Spleen (tissue), 11 donors: ENCODE measurements at regions not wholly inside any gene's neighbourhood (a gene's known extent, or its start where the extent isn't known, plus 50 kb on each side); places are given as distances from the start of the nearest gene placed in this dataset.

Experiments
- DNase-seq: peaks from one replicate; pipeline ENCODE4 v3.0.0-alpha.2; 2020
- H3K27ac ChIP-seq, 8 donors: fragments of 200-600 bp; sonication (generic) in 7 of 8; 1 replicate in 4 of 8; 2 replicates in 4 of 8; pipeline versions ENCODE4 v1.5.0 to v1.8.0; 2016 to 2021; ENCODE audit warnings: inconsistent platforms in 4 of 8, mild to moderate bottlenecking in 4 of 8, moderate library complexity in 1 of 8
- H3K27me3 ChIP-seq, 7 donors: fragments of 200-600 bp; sonication (generic) in 6 of 7; replicated peaks in 1 of 7; 1 replicate in 4 of 7; 2 replicates in 3 of 7; pipeline versions ENCODE4 v1.5.0 to v1.8.0; 2016 to 2021; ENCODE audit warnings: inconsistent platforms in 3 of 7, mild to moderate bottlenecking in 1 of 7
- H3K36me3 ChIP-seq, 6 donors: fragments of 200-600 bp; sonication (generic) in 5 of 6; 1 replicate in 4 of 6; 2 replicates in 2 of 6; pipeline versions ENCODE4 v1.5.0 to v1.8.0; 2016 to 2021; ENCODE audit warnings: inconsistent platforms in 2 of 6
- H3K4me1 ChIP-seq, 6 donors: fragments of 200-600 bp; sonication (generic) in 5 of 6; 1 replicate in 3 of 6; 2 replicates in 3 of 6; pipeline versions ENCODE4 v1.5.0 to v1.8.0; 2016 to 2021; ENCODE audit warnings: inconsistent platforms in 3 of 6
- H3K4me3 ChIP-seq, 8 donors: fragments of 200-600 bp; sonication (generic) in 7 of 8; 1 replicate in 4 of 8; 2 replicates in 4 of 8; pipeline versions ENCODE4 v1.5.0 to v1.8.0; 2016 to 2021; ENCODE audit warnings: inconsistent platforms in 4 of 8, mild to moderate bottlenecking in 4 of 8, moderate library complexity in 2 of 8
- H3K9me3 ChIP-seq, 8 donors: fragments of 200-600 bp; sonication (generic) in 7 of 8; 1 replicate in 4 of 8; 2 replicates in 4 of 8; pipeline versions ENCODE4 v1.5.0 to v1.8.0; 2016 to 2021; ENCODE audit warnings: inconsistent platforms in 4 of 8
- POLR2A ChIP-seq, 3 donors: fragments of 450-650 bp; IDR thresholded peaks; one replicate each; pipeline ENCODE4 v1.5.1; 2017; ENCODE audit warnings: antibody characterized with exemption in 3 of 3, mild to moderate bottlenecking in 1 of 3
- POLR2AphosphoS5 ChIP-seq, 3 donors: sonication (generic); formaldehyde crosslinking; IDR thresholded peaks; one replicate each; pipeline ENCODE4 v1.5.1; 2017; ENCODE audit warnings: antibody characterized with exemption in 3 of 3
- WGBS, 5 donors: extraction: QIAGEN DNeasy Blood & Tissue Kit in 3 of 5; methylation state at CpG; one replicate each; pipeline versions ENCODE4 v1.1.5 to v1.1.7; 2013 to 2018; 5-methylcytosine and 5-hydroxymethylcytosine counted together
- intact Hi-C: fragments of 100-400 bp; cut with DNase I; formaldehyde crosslinking; loops from one replicate; pipeline ENCODE4 v1.15.0; 2023; ENCODE audit warnings: low total_unique reads
- TF ChIP-seq, protein P1 (sequence below), 11 experiments: fragments of 200-600 bp in 7 of 11; fragments of 450-650 bp in 4 of 11; sonication (generic) in 4 of 11; IDR thresholded peaks in 8 of 11; conservative IDR thresholded peaks in 3 of 11; 1 replicate in 7 of 11; 2 replicates in 4 of 11; pipeline versions ENCODE4 v1.4.0 to v1.8.0; 2016 to 2021; ENCODE audit warnings: antibody characterized with exemption in 11 of 11, inconsistent platforms in 4 of 11, mild to moderate bottlenecking in 1 of 11
- donor health status: healthy with polysubstance abuse.
- donor health status: DM: no; HTN: no; CAD: no; lungs with moderate emphysema.
- donor health status: DM: no; HTN: no; CAD: no.
- donor health status: Bipolar disorder and iron deficiency.
- donor health status: healthy.
- donor health status: DM: no; HTN: no; CAD: no.
- donor health status: DM: yes; HTN: yes; CAD: no.

DNA sequence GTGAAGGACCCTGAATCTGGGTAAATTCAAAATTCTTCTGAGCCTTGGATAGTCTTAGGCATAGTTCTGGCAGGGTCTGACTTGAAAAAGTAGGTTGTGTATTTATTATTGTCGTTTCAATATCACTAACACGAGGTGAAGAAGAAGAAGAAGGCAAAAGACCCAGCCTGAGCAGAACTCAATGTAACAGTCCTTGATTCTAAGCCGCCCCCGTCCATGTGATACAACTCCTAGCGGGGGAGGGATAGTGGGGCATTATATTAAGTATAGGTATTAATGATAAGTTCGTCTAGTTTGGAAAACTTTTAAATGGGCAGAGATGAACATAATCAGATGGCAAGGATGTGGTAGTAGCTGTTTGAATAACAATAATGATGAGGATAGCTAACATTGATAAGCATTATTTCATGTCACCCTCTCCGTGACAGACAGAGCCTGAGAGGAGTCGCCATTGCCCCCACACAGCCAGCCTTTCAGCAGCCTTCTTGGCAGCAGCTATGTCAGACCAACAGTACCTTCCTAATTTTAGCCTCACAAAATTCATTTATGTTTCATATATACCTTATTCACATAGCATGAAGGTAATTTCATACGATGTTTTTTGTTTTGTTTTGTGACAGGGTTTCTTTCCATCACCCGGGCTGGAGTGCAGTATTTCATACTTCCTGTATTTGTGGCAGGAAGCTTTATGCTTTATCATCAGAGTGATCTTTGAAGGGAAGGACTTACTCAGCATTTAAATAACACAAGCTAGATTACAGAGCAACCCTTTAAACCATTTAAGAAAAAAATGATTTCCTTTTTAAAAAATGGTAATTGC lies 64.4 kb upstream of the NPAS1 start:
- intact Hi-C loops, result no loop called here
- Histone ChIP-seq H3K4me1 (peaks cover 23 to 98% (median 64%) of the 10 kb centered on the region in 6 donors), H3K4me3 (peak overlapping the region in 6 of 8 donors; percentile 15 to 63 (median 26)), H3K27ac (peak overlapping the region; percentile 7 to 89 (median 80)), H3K36me3 (peaks cover 0 to 10% (median 0%) of the 10 kb centered on the region in 6 donors), H3K27me3 (no peaks in the 10 kb centered on the region), H3K9me3 (no peaks in the 10 kb centered on the region)
- no peak for DNase-seq
- WGBS, 5 donors, result 16 to 21% (median 19%) methylated on average over 10 of the region's 10 CpGs
- TF ChIP-seq, protein P1, sequence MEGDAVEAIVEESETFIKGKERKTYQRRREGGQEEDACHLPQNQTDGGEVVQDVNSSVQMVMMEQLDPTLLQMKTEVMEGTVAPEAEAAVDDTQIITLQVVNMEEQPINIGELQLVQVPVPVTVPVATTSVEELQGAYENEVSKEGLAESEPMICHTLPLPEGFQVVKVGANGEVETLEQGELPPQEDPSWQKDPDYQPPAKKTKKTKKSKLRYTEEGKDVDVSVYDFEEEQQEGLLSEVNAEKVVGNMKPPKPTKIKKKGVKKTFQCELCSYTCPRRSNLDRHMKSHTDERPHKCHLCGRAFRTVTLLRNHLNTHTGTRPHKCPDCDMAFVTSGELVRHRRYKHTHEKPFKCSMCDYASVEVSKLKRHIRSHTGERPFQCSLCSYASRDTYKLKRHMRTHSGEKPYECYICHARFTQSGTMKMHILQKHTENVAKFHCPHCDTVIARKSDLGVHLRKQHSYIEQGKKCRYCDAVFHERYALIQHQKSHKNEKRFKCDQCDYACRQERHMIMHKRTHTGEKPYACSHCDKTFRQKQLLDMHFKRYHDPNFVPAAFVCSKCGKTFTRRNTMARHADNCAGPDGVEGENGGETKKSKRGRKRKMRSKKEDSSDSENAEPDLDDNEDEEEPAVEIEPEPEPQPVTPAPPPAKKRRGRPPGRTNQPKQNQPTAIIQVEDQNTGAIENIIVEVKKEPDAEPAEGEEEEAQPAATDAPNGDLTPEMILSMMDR (IDR thresholded peaks at IDR 0.05 in 8 of 11, conservative IDR thresholded peaks at IDR 0.05 in 3 of 11), result no peak
- TF ChIP-seq POLR2AphosphoS5 (IDR thresholded peaks at IDR 0.05) (no peak), POLR2A (IDR thresholded peaks at IDR 0.05) (no peak)

DNA sequence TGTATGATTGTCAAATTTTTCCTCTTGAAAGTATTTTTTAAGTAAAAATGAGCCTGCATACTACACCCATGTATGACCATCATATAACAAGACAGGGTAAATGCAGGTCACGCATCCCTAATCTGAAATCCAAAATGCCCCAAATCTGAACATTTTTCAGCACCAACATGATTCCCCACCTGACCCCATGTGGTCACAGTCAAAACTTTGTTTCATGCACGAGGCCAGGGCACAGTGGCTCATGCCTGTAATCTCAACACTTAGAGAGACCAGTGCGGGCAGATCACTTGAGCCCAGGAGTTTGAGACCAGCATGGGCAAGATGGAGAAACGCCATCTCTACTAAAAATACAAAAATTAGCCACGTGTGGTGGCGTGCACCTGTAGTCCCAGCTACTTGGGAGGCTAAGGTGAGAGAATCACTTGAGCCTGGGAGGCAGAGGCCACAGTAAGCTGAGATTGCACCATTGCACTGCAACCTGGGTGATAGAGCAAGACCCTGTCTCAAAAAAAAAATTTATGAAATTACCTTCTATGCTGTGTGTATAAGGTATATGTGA lies 63.7 kb upstream of the NPAS1 start:
- peak overlapping the region in 2 of 8 donors; percentile 33 to 63 for H3K4me3 ChIP-seq
- no peak for TF ChIP-seq POLR2A (IDR thresholded peaks at IDR 0.05)
- TF ChIP-seq, protein P1 (IDR thresholded peaks at IDR 0.05 in 8 of 11, conservative IDR thresholded peaks at IDR 0.05 in 3 of 11), result no peak
- TF ChIP-seq POLR2AphosphoS5 (IDR thresholded peaks at IDR 0.05), result no peak
- DNase-seq, result no peak
- H3K27ac ChIP-seq, result peak overlapping the region in 7 of 8 donors; percentile 72 to 89 (median 81)
- H3K9me3 ChIP-seq, result no peaks in the 10 kb centered on the region
- H3K4me1 ChIP-seq, result peaks cover 23 to 98% (median 59%) of the 10 kb centered on the region in 6 donors
- peaks cover 0 to 10% (median 0%) of the 10 kb centered on the region in 6 donors for H3K36me3 ChIP-seq
- WGBS, 5 donors, result 64 to 73% (median 69%) methylated on average over 6 of the region's 6 CpGs
- H3K27me3 ChIP-seq, result no peaks in the 10 kb centered on the region
- intact Hi-C loops, result no loop called here

DNA sequence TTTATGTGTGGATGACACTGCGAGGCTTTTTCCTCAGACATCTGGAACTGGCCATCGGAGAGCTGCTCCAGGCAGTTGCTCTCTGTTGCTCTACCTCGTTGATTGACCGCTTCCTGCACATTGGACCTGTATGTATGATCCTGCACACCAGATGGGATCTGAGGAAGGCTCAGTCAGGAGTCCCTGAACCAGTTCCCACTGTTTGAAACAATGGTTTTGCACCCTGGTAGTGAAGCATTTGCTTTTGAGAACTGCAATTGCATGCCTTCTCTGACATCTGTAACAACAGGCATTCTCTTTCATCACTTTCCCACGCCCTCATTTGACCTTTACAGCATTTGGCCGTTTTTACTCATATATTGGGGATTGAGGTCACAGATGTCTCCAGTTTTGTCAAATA lies 61.1 kb upstream of the NPAS1 start:
- DNase-seq, result no peak
- H3K36me3 ChIP-seq, result peaks cover 0 to 4% (median 0%) of the 10 kb centered on the region in 6 donors
- peaks cover 14 to 92% (median 49%) of the 10 kb centered on the region in 6 donors for H3K4me1 ChIP-seq
- intact Hi-C loops, result no loop called here
- no peak overlapping the region for H3K4me3 ChIP-seq
- H3K9me3 ChIP-seq, result no peaks in the 10 kb centered on the region
- 64 to 78% (median 71%) methylated on average over 6 of the region's 6 CpGs for WGBS, 5 donors
- TF ChIP-seq, protein P1 (IDR thresholded peaks at IDR 0.05 in 8 of 11, conservative IDR thresholded peaks at IDR 0.05 in 3 of 11), result no peak
- TF ChIP-seq POLR2AphosphoS5 (IDR thresholded peaks at IDR 0.05) (no peak), POLR2A (IDR thresholded peaks at IDR 0.05) (no peak)
- peak overlapping the region in 5 of 8 donors; percentile 10 to 85 (median 40) for H3K27ac ChIP-seq
- no peaks in the 10 kb centered on the region for H3K27me3 ChIP-seq
